ENCODE measurements at regions not wholly inside any gene's neighbourhood (a gene's known extent, or its start where the extent isn't known, plus 50 kb on each side); places are given as distances from the start of the nearest gene placed in this dataset.
A peak's percentile ranks its signal among the peaks of the same experiment; 100 is the strongest.

GRCh38 chr7:46028246-46028645 lies 107.2 kb upstream of the IGFBP3 start:
- DNase-seq = no peak

- DNase-seq = no peak
These were observed 105.7 kb upstream of the IGFBP3 start for GRCh38 chr7:46026741-46027140.

GRCh38 chr7:46024263-46024916 lies 103.3 kb upstream of the IGFBP3 start:
- DNase-seq = no peak

- DNase-seq = no peak
These were observed 101.3 kb upstream of the IGFBP3 start for GRCh38 chr7:46022397-46022796.

- no peak for DNase-seq
These were observed 94.2 kb upstream of the IGFBP3 start for GRCh38 chr7:46015107-46015868.

GRCh38 chr7:46011501-46011900 lies 90.4 kb upstream of the IGFBP3 start:
- no peak for DNase-seq

GRCh38 chr7:46011059-46011458 lies 90.0 kb upstream of the IGFBP3 start:
- no peak for DNase-seq

- no peak for DNase-seq
These were observed 88.1 kb upstream of the IGFBP3 start for GRCh38 chr7:46009211-46009610.

- no peak for DNase-seq
These were observed 87.0 kb upstream of the IGFBP3 start for GRCh38 chr7:46007990-46008643.

GRCh38 chr7:46007194-46007593 lies 86.1 kb upstream of the IGFBP3 start:
- DNase-seq = no peak

- no peak for DNase-seq
These were observed 85.7 kb upstream of the IGFBP3 start for GRCh38 chr7:46006723-46007122.

GRCh38 chr7:46006212-46006611 lies 85.1 kb upstream of the IGFBP3 start:
- DNase-seq = no peak

- no peak for DNase-seq
These were observed 83.9 kb upstream of the IGFBP3 start for GRCh38 chr7:46004965-46005364.

- DNase-seq = peak; percentile 74 to 85
These were observed 83.1 kb upstream of the IGFBP3 start for GRCh38 chr7:46003896-46004875.

GRCh38 chr7:46003161-46003560 lies 82.1 kb upstream of the IGFBP3 start:
- DNase-seq = no peak

GRCh38 chr7:46000513-46000912 lies 79.4 kb upstream of the IGFBP3 start:
- DNase-seq = no peak

GRCh38 chr7:45999541-45999940 lies 78.5 kb upstream of the IGFBP3 start:
- DNase-seq = no peak

GRCh38 chr7:45998506-45998905 lies 77.4 kb upstream of the IGFBP3 start:
- DNase-seq = no peak

GRCh38 chr7:45993621-45994020 lies 72.5 kb upstream of the IGFBP3 start:
- no peak for DNase-seq

- no peak for DNase-seq
These were observed 71.8 kb upstream of the IGFBP3 start for GRCh38 chr7:45992826-45993225.

- no peak for DNase-seq
These were observed 69.2 kb upstream of the IGFBP3 start for GRCh38 chr7:45990276-45990675.

GRCh38 chr7:45988405-45989057 lies 67.5 kb upstream of the IGFBP3 start:
- no peak for DNase-seq

All from SW 1271 (cell line).